HG03342 (cell line): ENCODE measurements at regions not wholly inside any gene's neighbourhood (a gene's known extent, or its start where the extent isn't known, plus 50 kb on each side); places are given as distances from the start of the nearest gene placed in this dataset.

Source experiments
- ATAC-seq: cut with Tn5 transposase; IDR thresholded peaks from one replicate; pipeline ENCODE4 v1.9.1; 2021; ENCODE audit warnings: mild to moderate bottlenecking, moderate library complexity; ENCODE audit not compliant: unreplicated experiment

- ATAC-seq, result no peak
These were observed 55.5 kb upstream of the SLC5A12 start for GRCh38 chr11:26777372-26777808.

GRCh38 chr11:26778000-26778757, 56.3 kb upstream of the SLC5A12 start:
- no peak for ATAC-seq

GRCh38 chr11:26779074-26779865, 57.4 kb upstream of the SLC5A12 start:
- ATAC-seq, result no peak

- ATAC-seq, result no peak
These were observed 58.7 kb upstream of the SLC5A12 start for GRCh38 chr11:26780376-26781085.

GRCh38 chr11:26782220-26782965, 60.5 kb upstream of the SLC5A12 start:
- no peak for ATAC-seq

- no peak for ATAC-seq
These were observed 62.1 kb upstream of the SLC5A12 start for GRCh38 chr11:26783997-26784396.

GRCh38 chr11:26790738-26791137, 68.9 kb upstream of the SLC5A12 start:
- ATAC-seq, result no peak

GRCh38 chr11:26792941-26793340, 71.1 kb upstream of the SLC5A12 start:
- ATAC-seq, result no peak

- no peak for ATAC-seq
These were observed 71.6 kb upstream of the SLC5A12 start for GRCh38 chr11:26793487-26793886.

- ATAC-seq, result no peak
These were observed 79.7 kb upstream of the SLC5A12 start for GRCh38 chr11:26801601-26802000.

GRCh38 chr11:26805001-26805400, 83.1 kb upstream of the SLC5A12 start:
- no peak for ATAC-seq

- ATAC-seq, result no peak
These were observed 84.4 kb upstream of the SLC5A12 start for GRCh38 chr11:26806219-26806618.

GRCh38 chr11:26820739-26821138, 98.9 kb upstream of the SLC5A12 start:
- no peak for ATAC-seq

GRCh38 chr11:26823963-26824362, 102.1 kb upstream of the SLC5A12 start:
- ATAC-seq, result no peak

- ATAC-seq, result no peak
These were observed 105.8 kb upstream of the SLC5A12 start for GRCh38 chr11:26827567-26828081.

- ATAC-seq, result no peak
These were observed 106.4 kb upstream of the SLC5A12 start for GRCh38 chr11:26828288-26828687.

- ATAC-seq, result no peak
These were observed 108.4 kb upstream of the SLC5A12 start for GRCh38 chr11:26830218-26830617.

- ATAC-seq, result no peak
These were observed 108.9 kb upstream of the SLC5A12 start for GRCh38 chr11:26830757-26831156.

GRCh38 chr11:26834601-26835000, 112.7 kb upstream of the SLC5A12 start:
- ATAC-seq, result no peak

GRCh38 chr11:26835611-26836010, 113.8 kb upstream of the SLC5A12 start:
- no peak for ATAC-seq

GRCh38 chr11:26837154-26837553, 115.3 kb upstream of the SLC5A12 start:
- ATAC-seq, result no peak
